ENCODE measurements at regions not wholly inside any gene's neighbourhood (a gene's known extent, or its start where the extent isn't known, plus 50 kb on each side); places are given as distances from the start of the nearest gene placed in this dataset.

GRCh38 chr3:80357761-80358160 lies 590.0 kb upstream of the ROBO1 start:
- no peak for TF ChIP-seq POLR2A (IDR thresholded peaks at IDR 0.05)
- no peak for TF ChIP-seq EP300 (IDR thresholded peaks at IDR 0.05)
- no peak for TF ChIP-seq POLR2AphosphoS5 (IDR thresholded peaks at IDR 0.05)

Measured in gastroesophageal sphincter (tissue), 2 donors.